AG04449 (cell line): ENCODE measurements at regions not wholly inside any gene's neighbourhood (a gene's known extent, or its start where the extent isn't known, plus 50 kb on each side); places are given as distances from the start of the nearest gene placed in this dataset.

Experiments used
- CTCF ChIA-PET: fragments of 350-600 bp; formaldehyde crosslinking; extraction: SDS; loops from one replicate; lab custom pipeline; 2021; ENCODE audit warnings: antibody characterized with exemption; lab: Yijun Ruan, JAX
- POLR2A ChIA-PET: fragments of 400-600, 350-600 bp; formaldehyde crosslinking; extraction: SDS; loops from one replicate; lab custom pipeline; 2020; ENCODE audit warnings: antibody characterized with exemption, inconsistent platforms; lab: Yijun Ruan, JAX
- DNase-seq: peaks from one replicate; pipeline ENCODE4 v3.0.0-alpha.2; 2010; ENCODE audit warnings: low read depth, low spot score
- H3K4me3 ChIP-seq: 2 replicates; pipeline ENCODE4 v1.5.1; 2011; ENCODE audit warnings: low read depth, mild to moderate bottlenecking, control low read depth, low read length
- TF ChIP-seq, protein P1 (sequence below): IDR thresholded peaks from one replicate; pipeline ENCODE4 v1.5.1; 2011; ENCODE audit warnings: mild to moderate bottlenecking, moderate library complexity, low read length, control low read depth, inconsistent platforms; ENCODE audit not compliant: insufficient read depth; ENCODE audit errors: missing control alignments

DNA sequence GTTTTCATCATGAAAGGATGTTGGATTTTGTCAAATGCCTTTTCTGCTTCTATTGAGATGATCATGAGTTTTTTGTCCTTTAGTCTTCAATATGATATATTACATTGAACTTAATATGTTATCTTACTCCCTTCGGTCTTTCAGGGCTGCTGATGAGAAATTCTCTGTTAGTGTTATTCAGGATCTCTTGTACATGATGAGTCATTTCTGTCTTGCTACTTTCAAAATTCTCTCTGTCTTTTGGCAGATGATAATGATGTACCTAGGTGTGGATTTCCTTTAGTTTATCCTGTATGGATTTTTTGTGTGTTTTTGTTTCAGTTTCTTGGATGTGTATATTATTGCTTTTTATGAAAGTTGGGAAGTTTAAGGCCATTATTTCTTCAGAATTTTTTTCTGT, 320.9 kb upstream of the NPSR1 start:
- no peak for DNase-seq
- no peak overlapping the region for H3K4me3 ChIP-seq
- ChIA-PET CTCF (interaction anchor here (3.1 kb wide), 1 partner anchor 16 kb away, joined by 20 read pairs; no protein-coding TSS in a partner anchor), POLR2A (no interaction called here)
- TF ChIP-seq, protein P1, sequence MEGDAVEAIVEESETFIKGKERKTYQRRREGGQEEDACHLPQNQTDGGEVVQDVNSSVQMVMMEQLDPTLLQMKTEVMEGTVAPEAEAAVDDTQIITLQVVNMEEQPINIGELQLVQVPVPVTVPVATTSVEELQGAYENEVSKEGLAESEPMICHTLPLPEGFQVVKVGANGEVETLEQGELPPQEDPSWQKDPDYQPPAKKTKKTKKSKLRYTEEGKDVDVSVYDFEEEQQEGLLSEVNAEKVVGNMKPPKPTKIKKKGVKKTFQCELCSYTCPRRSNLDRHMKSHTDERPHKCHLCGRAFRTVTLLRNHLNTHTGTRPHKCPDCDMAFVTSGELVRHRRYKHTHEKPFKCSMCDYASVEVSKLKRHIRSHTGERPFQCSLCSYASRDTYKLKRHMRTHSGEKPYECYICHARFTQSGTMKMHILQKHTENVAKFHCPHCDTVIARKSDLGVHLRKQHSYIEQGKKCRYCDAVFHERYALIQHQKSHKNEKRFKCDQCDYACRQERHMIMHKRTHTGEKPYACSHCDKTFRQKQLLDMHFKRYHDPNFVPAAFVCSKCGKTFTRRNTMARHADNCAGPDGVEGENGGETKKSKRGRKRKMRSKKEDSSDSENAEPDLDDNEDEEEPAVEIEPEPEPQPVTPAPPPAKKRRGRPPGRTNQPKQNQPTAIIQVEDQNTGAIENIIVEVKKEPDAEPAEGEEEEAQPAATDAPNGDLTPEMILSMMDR, result no peak

GRCh38 chr7:34338961-34339526, 319.0 kb upstream of the NPSR1 start:
- no peak for DNase-seq
- no peak overlapping the region for H3K4me3 ChIP-seq
- ChIA-PET CTCF (interaction anchor here (0.8 kb wide), 1 partner anchor 205 kb away, joined by 3 read pairs; no protein-coding TSS in a partner anchor), POLR2A (interaction anchor here (0.7 to 1.0 kb wide), 2 partner anchors 35 to 79 kb away, joined by 3 read pairs; no protein-coding TSS in a partner anchor)
- TF ChIP-seq, protein P1, result no peak

DNA sequence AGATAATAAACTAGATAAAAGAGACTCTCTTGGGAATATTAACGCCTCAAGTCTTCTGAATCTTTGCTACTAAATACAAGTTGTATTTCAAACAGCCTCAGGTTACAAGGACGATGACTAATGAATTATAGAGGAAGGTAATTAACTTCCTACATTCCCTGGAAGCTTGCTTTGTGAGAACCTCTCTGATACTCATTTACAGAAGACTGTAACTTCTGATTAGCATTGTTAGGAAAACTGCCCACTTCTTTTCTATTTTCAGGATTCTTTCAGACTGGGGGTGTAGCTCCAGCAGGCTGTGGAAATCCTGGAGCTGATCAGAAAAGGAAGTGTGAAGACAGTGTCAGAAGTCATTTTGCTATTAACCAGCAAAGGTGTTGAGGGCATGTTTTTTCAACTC, 316.7 kb upstream of the NPSR1 start:
- no peak for DNase-seq
- ChIA-PET POLR2A (no interaction called here), CTCF (interaction anchor here (2.1 kb wide), 1 partner anchor 21 kb away, joined by 12 read pairs; no protein-coding TSS in a partner anchor)
- TF ChIP-seq, protein P1, result no peak
- no peak overlapping the region for H3K4me3 ChIP-seq

DNA sequence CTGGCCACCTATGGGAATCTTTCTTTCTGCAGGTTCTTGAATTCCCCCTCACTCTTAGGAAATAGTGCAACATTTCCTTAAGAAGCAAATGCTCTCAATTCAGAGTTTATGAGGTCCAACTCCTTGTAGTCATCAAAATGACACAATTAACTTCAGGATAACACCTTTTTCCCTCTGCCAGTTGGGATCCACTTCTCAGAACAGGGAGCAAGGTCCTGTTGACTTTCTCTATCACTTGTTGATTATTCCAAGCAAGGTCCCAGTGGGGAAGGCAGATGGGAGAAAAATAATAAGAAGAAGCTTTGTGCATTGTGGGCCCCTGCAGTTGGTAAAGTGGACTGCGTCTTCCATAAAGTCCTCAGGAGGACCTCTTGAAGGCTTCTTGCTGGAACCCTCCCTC, 315.6 kb upstream of the NPSR1 start:
- TF ChIP-seq, protein P1, result no peak
- ChIA-PET POLR2A (no interaction called here), CTCF (interaction anchor here (1.0 to 1.4 kb wide), 2 partner anchors 22 to 208 kb away, joined by 3 to 5 read pairs; no protein-coding TSS in a partner anchor)

GRCh38 chr7:34343667-34344066, 314.4 kb upstream of the NPSR1 start:
- TF ChIP-seq, protein P1, result no peak
- H3K4me3 ChIP-seq, result no peak overlapping the region
- ChIA-PET POLR2A (no interaction called here), CTCF (interaction anchor here (1.2 to 1.4 kb wide), 2 partner anchors 23 kb away, joined by 3 to 5 read pairs; no protein-coding TSS in a partner anchor)
- DNase-seq, result no peak

More for the DNA sequence above, 315.6 kb upstream of the NPSR1 start:
- no peak overlapping the region for H3K4me3 ChIP-seq
- DNase-seq, result no peak

- TF ChIP-seq, protein P1, result no peak
- ChIA-PET CTCF (no interaction called here), POLR2A (no interaction called here)
These were observed 304.0 kb upstream of the NPSR1 start for GRCh38 chr7:34354011-34354410.

More at GRCh38 chr7:34354011-34354410, 304.0 kb upstream of the NPSR1 start:
- no peak overlapping the region for H3K4me3 ChIP-seq
- no peak for DNase-seq
